ENCODE measurements at regions not wholly inside any gene's neighbourhood (a gene's known extent, or its start where the extent isn't known, plus 50 kb on each side); places are given as distances from the start of the nearest gene placed in this dataset.

GRCh38 chr5:30479104-30479503 lies 714.4 kb upstream of the CDH6 start:
- Histone ChIP-seq H3K27ac (ENCODE audit: insufficient read depth, low read length) (no peak overlapping the region), H3K4me2 (ENCODE audit: extremely low read depth, insufficient read depth, low read length) (no peak overlapping the region), H3K79me2 (ENCODE audit: control insufficient read depth, insufficient read depth, low read length) (no peaks in the 10 kb centered on the region), H3K4me1 (ENCODE audit: control insufficient read depth, extremely low read depth, insufficient read depth, low read length) (no peaks in the 10 kb centered on the region), H4K20me1 (ENCODE audit: control insufficient read depth, extremely low read depth, insufficient read depth, low read length) (no peaks in the 10 kb centered on the region), H3K36me3 (ENCODE audit: control insufficient read depth, insufficient read depth, low read length) (no peaks in the 10 kb centered on the region), H3K27me3 (ENCODE audit: control insufficient read depth, insufficient read depth, low read length) (no peaks in the 10 kb centered on the region), H3K4me3 (replicated peaks in 1 of 4; ENCODE audit: control extremely low read depth in 1 of 4, insufficient read depth in 1 of 4, low read depth in 3 of 4, low read length in 4 of 4) (no peak overlapping the region), H3K9ac (ENCODE audit: insufficient read depth, low read length) (no peak overlapping the region), H2AFZ (ENCODE audit: low read length) (no peak overlapping the region), H3K9me3 (ENCODE audit: control insufficient read depth, insufficient read depth, low read depth, low read length) (no peaks in the 10 kb centered on the region)
- no peak for DNase-seq (ENCODE audit: low read depth in 2 of 2)
- TF ChIP-seq, protein P1, sequence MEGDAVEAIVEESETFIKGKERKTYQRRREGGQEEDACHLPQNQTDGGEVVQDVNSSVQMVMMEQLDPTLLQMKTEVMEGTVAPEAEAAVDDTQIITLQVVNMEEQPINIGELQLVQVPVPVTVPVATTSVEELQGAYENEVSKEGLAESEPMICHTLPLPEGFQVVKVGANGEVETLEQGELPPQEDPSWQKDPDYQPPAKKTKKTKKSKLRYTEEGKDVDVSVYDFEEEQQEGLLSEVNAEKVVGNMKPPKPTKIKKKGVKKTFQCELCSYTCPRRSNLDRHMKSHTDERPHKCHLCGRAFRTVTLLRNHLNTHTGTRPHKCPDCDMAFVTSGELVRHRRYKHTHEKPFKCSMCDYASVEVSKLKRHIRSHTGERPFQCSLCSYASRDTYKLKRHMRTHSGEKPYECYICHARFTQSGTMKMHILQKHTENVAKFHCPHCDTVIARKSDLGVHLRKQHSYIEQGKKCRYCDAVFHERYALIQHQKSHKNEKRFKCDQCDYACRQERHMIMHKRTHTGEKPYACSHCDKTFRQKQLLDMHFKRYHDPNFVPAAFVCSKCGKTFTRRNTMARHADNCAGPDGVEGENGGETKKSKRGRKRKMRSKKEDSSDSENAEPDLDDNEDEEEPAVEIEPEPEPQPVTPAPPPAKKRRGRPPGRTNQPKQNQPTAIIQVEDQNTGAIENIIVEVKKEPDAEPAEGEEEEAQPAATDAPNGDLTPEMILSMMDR (conservative IDR thresholded peaks at IDR 0.05 in 1 of 2, IDR thresholded peaks at IDR 0.05 in 1 of 2; ENCODE audit: low read depth in 1 of 2, low read length in 2 of 2) = no peak
- no peak for TF ChIP-seq EZH2 (IDR thresholded peaks at IDR 0.05; ENCODE audit: low read length, missing control alignments)

DNA sequence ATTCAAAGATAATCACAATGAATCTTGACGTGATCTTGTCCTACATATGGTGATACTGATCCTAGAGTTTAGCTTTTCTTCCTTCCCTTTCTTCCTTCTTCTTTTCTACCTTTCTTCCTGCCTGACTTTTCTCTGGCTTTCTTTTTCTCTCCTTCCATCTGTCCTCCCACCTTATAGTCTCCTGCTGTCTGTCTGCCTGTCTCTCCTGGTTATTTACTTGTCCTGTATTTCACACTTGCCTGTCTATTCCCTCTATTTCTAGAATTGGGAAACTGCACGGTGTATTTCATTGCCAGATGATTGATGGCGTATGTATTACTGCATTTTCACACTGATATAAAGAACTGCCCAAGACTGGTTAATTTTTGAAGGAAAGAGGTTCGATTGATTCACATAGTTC lies 718.1 kb upstream of the CDH6 start:
- Histone ChIP-seq H3K79me2 (ENCODE audit: control insufficient read depth, insufficient read depth, low read length) (no peaks in the 10 kb centered on the region), H4K20me1 (ENCODE audit: control insufficient read depth, extremely low read depth, insufficient read depth, low read length) (no peaks in the 10 kb centered on the region), H3K4me2 (ENCODE audit: extremely low read depth, insufficient read depth, low read length) (no peak overlapping the region), H3K27me3 (ENCODE audit: control insufficient read depth, insufficient read depth, low read length) (no peaks in the 10 kb centered on the region), H3K4me3 (replicated peaks in 1 of 4; ENCODE audit: control extremely low read depth in 1 of 4, insufficient read depth in 1 of 4, low read depth in 3 of 4, low read length in 4 of 4) (no peak overlapping the region), H3K4me1 (ENCODE audit: control insufficient read depth, extremely low read depth, insufficient read depth, low read length) (no peaks in the 10 kb centered on the region), H3K27ac (ENCODE audit: insufficient read depth, low read length) (no peak overlapping the region), H2AFZ (ENCODE audit: low read length) (no peak overlapping the region), H3K9me3 (ENCODE audit: control insufficient read depth, insufficient read depth, low read depth, low read length) (no peaks in the 10 kb centered on the region), H3K9ac (ENCODE audit: insufficient read depth, low read length) (no peak overlapping the region), H3K36me3 (ENCODE audit: control insufficient read depth, insufficient read depth, low read length) (no peaks in the 10 kb centered on the region)
- no peak for DNase-seq (ENCODE audit: low read depth in 2 of 2)
- TF ChIP-seq, protein P1 (conservative IDR thresholded peaks at IDR 0.05 in 1 of 2, IDR thresholded peaks at IDR 0.05 in 1 of 2; ENCODE audit: low read depth in 1 of 2, low read length in 2 of 2) = no peak
- no peak for TF ChIP-seq EZH2 (IDR thresholded peaks at IDR 0.05; ENCODE audit: low read length, missing control alignments)

DNA sequence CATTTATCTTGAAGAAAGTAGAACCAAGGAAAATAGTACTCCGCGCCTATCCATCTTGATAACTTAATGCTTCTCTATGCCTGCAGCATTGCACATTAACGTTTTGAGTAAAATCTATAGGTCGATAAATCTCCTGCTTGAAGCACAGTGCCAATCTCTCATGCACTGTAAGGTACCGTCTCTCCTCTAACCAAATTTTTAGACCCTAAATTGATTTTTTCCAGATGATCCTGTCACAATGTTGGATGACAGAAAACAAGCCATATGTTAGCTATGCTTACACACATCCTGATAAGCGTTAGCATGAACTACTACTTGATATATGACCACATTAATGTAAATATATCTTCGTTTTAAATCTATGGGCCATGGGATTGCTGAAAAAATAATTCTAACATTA lies 723.8 kb upstream of the CDH6 start:
- Histone ChIP-seq H3K4me2 (ENCODE audit: extremely low read depth, insufficient read depth, low read length) (no peak overlapping the region), H3K79me2 (ENCODE audit: control insufficient read depth, insufficient read depth, low read length) (no peaks in the 10 kb centered on the region), H3K27me3 (ENCODE audit: control insufficient read depth, insufficient read depth, low read length) (no peaks in the 10 kb centered on the region), H4K20me1 (ENCODE audit: control insufficient read depth, extremely low read depth, insufficient read depth, low read length) (no peaks in the 10 kb centered on the region), H2AFZ (ENCODE audit: low read length) (no peak overlapping the region), H3K4me3 (replicated peaks in 1 of 4; ENCODE audit: control extremely low read depth in 1 of 4, insufficient read depth in 1 of 4, low read depth in 3 of 4, low read length in 4 of 4) (no peak overlapping the region), H3K9me3 (ENCODE audit: control insufficient read depth, insufficient read depth, low read depth, low read length) (no peaks in the 10 kb centered on the region), H3K36me3 (ENCODE audit: control insufficient read depth, insufficient read depth, low read length) (no peaks in the 10 kb centered on the region), H3K27ac (ENCODE audit: insufficient read depth, low read length) (no peak overlapping the region), H3K4me1 (ENCODE audit: control insufficient read depth, extremely low read depth, insufficient read depth, low read length) (no peaks in the 10 kb centered on the region), H3K9ac (ENCODE audit: insufficient read depth, low read length) (no peak overlapping the region)
- no peak for TF ChIP-seq EZH2 (IDR thresholded peaks at IDR 0.05; ENCODE audit: low read length, missing control alignments)
- TF ChIP-seq, protein P1 (conservative IDR thresholded peaks at IDR 0.05 in 1 of 2, IDR thresholded peaks at IDR 0.05 in 1 of 2; ENCODE audit: low read depth in 1 of 2, low read length in 2 of 2) = no peak
- DNase-seq (ENCODE audit: low read depth in 2 of 2) = no peak

Data from fibroblast of lung (primary cell).